Suprapubic skin (tissue), 4 donors: ENCODE measurements at regions not wholly inside any gene's neighbourhood (a gene's known extent, or its start where the extent isn't known, plus 50 kb on each side); places are given as distances from the start of the nearest gene placed in this dataset.

Source experiments
- POLR2A ChIP-seq, 2 donors: fragments of 450-650 bp; IDR thresholded peaks; one replicate each; pipeline ENCODE4 v1.6.1; 2017; ENCODE audit warnings: antibody characterized with exemption in 2 of 2, mild to moderate bottlenecking in 2 of 2, moderate library complexity in 2 of 2
- POLR2AphosphoS5 ChIP-seq, 3 donors: sonication (generic); formaldehyde crosslinking; IDR thresholded peaks; one replicate each; pipeline ENCODE4 v1.6.1; 2017; ENCODE audit warnings: antibody characterized with exemption in 3 of 3
- TF ChIP-seq, protein P1 (sequence below), 2 donors: fragments of 200-600 bp in 1 of 2; fragments of 450-650 bp in 1 of 2; sonication (generic) in 1 of 2; IDR thresholded peaks; one replicate each; pipeline ENCODE4 v1.5.1; 2016 to 2019; ENCODE audit warnings: antibody characterized with exemption in 2 of 2, mild to moderate bottlenecking in 1 of 2, moderate library complexity in 1 of 2

DNA sequence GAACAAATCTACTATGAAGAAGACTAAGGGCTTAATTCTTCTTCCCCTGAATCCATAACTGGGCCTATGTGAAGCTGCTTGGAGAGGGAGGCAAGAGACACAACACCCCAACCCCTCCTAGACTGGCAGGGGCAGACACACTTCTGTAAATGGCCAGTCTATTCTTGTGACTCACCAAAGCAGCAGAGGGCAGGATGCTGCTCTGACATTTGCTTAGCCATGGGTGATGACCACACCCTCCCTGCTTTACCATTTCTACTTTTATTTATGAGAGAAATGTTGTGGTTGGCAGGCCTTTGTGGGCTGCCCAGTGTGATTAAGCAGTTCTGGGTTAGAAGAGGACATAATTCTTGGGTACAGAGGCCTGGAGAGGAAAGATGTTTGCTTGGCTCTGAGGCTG lies 189.8 kb upstream of the DPYD start:
- TF ChIP-seq, protein P1, sequence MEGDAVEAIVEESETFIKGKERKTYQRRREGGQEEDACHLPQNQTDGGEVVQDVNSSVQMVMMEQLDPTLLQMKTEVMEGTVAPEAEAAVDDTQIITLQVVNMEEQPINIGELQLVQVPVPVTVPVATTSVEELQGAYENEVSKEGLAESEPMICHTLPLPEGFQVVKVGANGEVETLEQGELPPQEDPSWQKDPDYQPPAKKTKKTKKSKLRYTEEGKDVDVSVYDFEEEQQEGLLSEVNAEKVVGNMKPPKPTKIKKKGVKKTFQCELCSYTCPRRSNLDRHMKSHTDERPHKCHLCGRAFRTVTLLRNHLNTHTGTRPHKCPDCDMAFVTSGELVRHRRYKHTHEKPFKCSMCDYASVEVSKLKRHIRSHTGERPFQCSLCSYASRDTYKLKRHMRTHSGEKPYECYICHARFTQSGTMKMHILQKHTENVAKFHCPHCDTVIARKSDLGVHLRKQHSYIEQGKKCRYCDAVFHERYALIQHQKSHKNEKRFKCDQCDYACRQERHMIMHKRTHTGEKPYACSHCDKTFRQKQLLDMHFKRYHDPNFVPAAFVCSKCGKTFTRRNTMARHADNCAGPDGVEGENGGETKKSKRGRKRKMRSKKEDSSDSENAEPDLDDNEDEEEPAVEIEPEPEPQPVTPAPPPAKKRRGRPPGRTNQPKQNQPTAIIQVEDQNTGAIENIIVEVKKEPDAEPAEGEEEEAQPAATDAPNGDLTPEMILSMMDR (IDR thresholded peaks at IDR 0.05) = no peak
- TF ChIP-seq POLR2A (IDR thresholded peaks at IDR 0.05) = no peak
- no peak for TF ChIP-seq POLR2AphosphoS5 (IDR thresholded peaks at IDR 0.05)
